Ramos (cell line): ENCODE measurements at regions not wholly inside any gene's neighbourhood (a gene's known extent, or its start where the extent isn't known, plus 50 kb on each side); places are given as distances from the start of the nearest gene placed in this dataset.

Source experiments
- in situ Hi-C: fragments of 300-500 bp; cut with MboI; formaldehyde crosslinking; loops from one replicate; pipeline ENCODE4 v1.14.3; 2022; ENCODE audit warnings: low sequenced_read_pairs; ENCODE audit not compliant: unreplicated experiment

DNA sequence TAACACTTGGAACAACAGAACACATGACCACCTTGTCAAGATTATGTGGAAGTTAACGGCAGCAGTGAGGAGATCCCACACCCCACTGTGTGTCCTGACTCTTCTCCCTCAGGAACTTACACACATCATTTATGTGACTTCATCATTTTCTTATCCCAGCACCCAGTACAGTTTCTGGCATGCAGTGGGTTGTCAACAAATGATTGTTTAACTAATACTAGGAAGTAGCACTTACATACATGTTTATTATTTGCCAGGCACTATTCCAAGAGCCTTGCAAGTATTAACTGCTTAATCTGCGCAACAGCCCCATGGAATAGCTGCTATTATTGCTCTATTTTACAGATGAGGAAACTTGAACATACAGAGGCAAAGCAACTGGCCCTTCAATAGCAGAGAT is 391.5 kb downstream of the TXNL1 start:
- in situ Hi-C loops, result no loop called here

DNA sequence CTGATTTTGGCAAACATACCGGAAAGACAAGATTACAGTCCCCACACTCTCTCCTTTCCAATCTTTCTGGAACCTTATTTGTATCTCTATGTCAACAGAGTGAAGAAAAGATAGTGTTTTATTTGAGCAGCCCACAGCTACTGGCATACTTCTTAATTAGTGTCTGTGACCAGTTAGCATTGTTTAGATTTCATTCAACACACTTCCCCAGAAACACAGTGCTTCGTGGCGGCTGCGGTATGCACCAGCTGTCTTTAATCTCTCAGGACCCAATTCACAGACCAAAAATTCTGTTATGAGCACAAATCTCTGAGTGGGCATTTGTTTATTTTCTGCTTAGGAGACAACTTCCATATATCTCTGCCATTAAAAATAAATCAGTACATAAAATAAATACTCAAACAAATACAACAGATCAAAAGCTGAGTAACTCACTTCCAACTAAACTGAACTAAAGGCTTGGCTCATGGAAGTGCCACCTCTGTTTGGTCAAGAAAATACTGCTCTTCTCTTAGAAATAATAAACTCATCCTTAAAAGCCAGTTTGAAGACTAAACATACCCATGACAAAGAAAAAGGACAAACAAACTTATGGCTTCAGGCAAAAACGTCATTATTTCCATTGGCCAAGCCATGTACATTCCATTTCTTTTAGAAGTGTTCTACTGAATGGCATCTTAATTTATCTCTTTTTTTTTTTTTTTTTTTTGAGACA is 392.4 kb downstream of the TXNL1 start:
- in situ Hi-C loops, result no loop called here

DNA sequence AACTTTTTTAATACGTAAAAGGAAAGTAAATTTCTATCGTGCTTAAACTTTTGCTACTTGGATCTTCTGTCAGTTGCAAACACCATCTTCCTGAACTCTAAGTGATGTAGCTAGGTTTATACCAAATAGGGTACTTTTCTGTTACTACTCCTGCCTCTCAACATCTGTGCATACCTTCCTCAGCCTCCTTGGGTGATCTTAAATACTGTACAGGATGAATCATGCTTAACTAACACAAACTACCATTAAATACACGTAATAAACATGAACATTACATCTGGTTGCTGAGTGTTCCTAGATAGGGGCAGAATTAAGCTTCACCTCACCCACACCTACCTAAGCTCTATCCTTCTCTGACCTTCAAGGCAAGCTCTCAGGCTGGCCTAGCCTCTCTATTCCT is 398.0 kb downstream of the TXNL1 start:
- in situ Hi-C loops, result no loop called here

DNA sequence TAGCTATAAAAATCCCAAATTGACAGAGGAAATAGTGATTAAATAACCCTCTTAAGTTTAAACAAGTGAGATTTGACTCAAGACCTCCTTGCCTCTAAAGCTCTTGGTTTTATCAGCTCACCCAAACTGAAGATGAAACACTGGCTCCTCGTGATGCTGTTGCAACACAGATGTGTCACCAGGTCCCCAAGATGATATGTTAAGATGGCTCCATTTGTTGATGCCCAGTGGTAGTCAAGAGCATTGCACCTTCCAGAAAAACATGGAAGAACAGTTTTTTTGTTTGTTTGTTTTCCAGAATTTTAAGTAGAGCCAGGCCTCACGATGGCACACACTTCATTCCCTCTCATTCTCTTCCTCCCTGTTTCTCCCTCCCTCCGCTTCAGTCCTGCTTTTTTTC is 399.8 kb downstream of the TXNL1 start:
- in situ Hi-C loops, result no loop called here

DNA sequence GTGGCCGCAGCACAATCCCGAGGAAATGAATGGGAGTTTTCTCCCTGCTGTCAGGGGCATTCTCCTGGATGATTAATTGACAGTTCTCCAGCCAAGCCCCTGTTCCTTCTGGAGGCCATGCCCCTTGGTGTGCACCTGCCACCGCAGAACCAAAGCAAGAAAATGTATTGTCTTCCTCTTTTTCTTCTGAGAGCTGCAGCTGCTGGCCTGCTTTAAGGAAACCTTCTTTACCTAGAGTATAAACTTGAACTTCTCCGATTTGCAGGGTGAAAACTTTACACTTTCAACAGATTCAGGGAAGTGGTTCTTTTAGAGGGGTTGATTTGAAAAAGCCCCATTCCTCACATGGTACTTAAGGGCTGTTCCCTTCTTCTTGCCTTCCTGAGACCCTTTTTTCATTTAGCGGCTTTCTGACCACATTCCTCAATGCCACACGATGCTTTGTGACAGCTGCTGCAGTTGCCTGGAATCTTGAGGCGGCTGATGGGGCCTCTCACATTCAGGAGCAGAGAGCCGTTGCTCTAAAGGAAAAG is 402.8 kb downstream of the TXNL1 start:
- in situ Hi-C loops, result no loop called here

DNA sequence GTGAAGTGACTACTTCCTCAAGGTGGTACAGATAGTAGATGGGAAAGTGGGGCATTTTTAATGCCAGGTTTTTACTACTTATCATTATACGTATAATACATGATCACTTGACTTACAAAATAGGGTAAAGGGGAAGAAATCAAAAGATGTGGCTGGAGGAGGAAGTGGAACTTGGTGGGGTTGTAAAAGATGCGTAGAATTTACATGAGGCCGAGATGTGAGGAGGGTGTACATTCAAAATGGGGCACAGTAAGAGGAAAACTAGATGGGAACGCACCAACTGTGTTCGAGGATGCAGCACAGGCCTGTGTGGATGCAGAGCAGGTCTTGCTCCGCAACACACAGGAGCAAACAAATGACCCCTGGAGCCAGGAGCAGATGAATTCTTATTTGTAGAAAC is 403.3 kb downstream of the TXNL1 start:
- in situ Hi-C loops, result no loop called here

DNA sequence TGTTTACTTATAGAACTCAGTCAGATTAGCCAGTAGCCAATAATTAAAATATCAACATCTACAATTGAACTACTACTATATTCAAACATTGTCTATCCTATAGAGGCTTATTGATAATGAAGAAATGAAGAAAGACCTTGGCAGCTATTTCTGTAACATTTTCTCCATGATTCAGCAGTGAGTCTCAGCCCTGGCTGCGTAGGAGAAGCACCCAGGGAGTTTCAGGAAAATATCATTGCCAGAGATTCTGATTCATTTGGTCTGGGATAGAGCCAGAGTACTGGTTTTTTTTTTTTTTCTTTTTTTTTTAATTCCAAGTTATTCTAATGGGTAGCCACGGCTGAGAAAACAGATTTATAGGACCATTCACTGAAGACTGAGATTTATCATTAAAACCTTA is 404.8 kb downstream of the TXNL1 start:
- in situ Hi-C loops, result no loop called here

DNA sequence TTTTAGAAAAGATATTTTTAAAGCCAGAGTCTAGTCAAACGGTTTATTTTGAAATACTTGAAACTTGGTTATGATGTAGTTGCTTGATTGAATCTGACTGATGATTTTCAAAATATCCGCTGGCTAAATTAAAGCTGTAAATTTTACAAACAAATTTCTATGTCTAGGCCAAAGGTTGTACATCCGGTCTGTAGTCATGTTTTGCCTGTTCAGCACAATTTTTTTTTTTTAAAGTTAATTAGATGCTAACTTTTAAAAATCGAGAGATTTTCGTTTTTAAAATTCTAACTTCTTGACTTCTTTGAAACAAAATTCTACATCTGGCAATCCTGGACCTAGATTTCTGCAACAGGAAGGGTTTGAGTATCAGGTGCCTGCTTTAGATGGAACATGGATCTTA is 412.4 kb downstream of the TXNL1 start:
- in situ Hi-C loops, result no loop called here

DNA sequence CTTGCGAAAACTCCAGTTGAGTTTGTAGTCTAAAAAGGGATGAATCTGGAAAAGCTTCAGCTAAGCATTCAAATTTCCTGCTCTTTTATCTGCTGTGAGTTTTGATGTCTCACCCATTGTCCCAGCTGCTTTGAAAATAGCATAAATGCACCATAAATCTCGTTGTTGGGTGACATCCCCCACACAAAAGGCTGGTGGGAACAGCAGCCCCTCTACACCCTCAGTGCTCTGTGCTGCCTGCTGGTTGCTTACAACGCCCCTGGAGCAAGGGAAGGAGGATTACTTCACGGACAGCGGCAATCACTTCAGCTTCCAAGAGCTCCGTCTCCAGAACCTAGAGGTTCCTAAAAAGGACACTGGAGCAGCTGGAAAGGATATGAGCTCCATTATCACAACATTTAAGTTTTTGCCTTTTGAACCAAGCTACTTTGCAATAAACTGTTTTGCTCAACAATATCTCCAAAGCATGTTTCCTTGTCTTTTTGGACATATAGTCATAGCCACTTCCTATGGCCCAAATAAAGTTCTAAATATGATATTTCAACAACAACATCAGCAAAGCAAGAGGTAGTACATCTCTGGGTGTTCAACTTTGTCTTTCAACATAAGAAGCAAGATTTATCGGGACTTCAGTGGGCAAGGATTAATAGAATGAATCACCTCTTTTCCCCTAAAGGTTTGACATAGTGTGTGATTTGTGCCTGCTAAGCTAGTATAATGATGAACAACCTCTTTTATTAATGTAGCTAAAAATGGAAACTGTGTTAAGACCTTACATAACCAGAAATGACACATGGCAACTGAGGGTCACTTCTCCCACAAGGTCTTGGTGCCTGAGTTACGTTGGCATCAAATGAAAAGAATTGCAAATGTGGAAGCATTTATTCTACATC is 413.5 kb downstream of the TXNL1 start:
- in situ Hi-C loops, result no loop called here

DNA sequence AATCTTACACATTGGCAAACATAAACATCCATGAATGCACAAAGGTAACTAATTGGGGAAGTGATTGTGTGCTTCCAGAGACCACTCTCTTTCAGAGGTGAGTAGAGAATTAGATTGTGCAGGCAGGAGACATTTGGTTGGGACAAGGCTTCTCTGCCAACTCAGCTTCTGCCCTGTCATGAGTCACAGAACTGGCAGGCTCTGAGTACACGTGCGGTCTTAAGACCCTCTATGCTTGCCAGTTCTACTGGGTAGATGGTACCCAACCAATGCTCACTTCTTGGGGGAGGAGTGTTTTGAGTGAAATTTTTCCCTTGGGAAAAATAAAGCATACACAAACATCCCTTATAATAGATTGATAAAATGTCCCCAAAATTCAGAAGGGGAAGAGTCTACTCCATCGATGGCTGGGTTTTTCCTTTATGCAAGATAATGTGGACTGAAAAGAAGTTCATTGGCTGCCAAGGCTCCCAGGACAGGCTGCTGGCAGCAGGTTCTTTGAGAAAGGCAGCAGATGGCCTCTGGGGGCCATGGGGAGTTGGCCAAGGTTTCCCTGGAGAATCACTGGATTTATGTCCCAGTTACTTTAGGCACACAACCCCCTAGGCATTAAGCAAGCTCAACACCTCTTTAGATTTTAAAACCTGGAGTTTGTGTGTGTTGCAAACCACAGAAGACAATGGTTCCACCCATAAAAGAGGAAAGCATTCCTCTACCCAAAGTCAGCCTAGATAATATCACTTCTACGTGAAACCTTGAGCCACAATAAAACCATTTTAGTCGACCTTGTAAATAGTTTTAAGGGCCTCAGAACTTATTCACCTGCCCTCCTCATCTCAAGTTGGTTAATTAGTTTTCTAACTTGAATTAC is 417.0 kb downstream of the TXNL1 start:
- in situ Hi-C loops, result no loop called here

DNA sequence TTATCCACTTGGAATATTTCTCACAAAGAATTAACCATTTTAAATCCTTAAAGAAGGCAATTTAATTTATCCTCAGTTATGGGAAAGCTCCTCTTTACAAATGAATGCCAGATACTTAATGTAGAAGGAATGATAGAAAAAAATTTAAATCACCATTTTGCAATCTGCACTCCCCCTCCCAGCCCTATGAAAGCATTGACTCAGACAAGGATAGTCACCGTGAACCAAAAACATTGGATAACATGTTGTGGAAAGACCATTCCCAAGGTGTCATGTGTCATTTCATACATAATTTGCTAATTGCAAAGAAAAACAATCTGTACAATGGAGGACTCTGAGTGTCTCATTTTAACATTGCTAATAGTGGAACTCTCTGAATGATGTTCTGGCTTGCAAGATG is 421.0 kb downstream of the TXNL1 start:
- in situ Hi-C loops, result no loop called here

DNA sequence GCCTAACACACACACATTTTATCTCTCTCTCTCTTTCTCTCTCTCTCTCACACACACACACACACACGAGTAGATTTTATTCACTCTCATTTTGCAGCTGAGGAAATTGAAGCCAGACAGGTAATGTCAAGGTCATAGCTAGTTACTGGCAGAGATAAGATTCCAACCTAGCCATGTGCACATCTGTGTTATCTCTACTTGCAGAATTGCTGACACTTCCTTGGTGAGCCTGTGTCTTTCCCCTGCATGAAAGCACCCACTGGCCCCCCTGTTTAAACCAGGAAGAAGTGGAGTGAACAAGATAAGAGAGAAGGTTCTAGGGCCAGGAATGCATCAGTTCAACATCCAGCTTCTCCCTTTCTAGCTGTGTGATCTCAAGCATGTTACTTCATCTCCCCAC is 423.7 kb downstream of the TXNL1 start:
- in situ Hi-C loops, result no loop called here

DNA sequence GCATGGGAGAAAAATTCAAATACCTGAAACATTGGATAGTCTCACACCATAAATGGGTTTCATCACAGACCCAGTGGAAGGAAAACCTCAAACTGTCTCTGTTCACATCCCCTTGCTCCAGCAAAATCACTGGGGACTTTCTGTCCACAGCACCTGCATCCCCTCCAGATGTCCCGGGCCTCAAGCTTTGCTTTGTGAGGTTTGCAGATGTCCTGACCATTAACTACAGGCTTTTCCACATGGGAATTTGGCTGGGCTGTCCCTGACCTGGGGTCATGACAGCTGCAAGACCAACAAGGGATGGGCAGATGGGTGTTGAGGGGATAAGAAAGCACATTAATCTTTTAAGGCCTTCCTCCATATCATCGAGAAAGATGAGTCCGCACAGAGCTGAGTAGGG is 427.9 kb downstream of the TXNL1 start:
- in situ Hi-C loops, result no loop called here

DNA sequence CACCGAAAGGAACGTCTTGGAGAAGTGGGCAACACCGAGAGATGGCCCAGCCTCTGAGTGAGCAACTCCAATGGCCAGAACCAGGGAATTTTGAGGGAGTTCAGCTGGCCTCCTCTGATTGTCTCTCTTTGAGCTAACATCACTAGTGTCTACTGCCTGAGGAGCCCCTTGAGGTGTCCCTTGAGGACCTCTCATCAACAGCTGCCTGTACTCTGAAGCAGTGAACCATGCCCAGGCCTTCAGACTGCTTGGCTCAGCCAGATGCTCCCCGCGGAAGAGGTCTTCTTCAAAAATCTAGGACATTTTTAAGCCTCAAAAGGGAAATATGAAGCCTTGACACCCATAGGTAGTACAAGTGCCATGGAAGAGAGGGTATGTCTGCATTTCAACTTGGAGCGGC is 430.4 kb downstream of the TXNL1 start:
- in situ Hi-C loops, result no loop called here

DNA sequence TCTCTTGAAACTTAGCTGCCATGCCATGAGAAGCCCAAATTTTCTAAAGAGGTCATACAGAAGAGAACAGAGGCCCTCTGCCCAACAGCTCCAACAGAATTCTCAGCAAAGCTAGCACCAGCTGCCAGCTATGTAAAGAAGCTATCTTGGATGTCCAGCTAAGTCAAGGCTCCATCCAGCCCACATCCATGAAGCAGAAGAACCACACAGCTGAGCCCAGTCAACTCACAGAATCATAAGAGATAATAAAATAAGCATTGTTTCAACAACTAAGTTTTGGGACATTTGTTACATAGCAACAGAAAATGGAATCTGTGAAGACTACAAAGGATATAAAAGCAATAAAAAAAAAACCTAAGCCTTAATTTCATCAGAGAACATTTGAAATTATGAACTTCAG is 434.3 kb downstream of the TXNL1 start:
- in situ Hi-C loops, result no loop called here

DNA sequence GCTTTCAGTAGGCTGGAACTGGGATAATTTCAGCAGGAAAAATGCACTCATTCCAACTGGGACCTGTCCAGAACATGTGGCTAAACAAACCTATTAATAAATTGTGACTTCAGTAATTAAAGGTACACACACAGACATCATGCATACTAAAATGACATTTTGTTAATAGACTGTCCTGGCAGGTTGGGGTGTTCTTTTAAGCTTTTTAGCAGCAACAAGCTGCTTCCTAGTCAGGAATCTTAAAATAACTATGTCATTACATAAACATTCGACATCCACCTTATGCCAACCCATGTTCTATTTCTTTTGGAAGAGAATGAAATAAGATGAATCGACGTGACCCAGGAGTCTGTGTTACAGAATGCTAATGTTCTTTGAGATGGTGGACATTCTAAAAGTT is 435.7 kb downstream of the TXNL1 start:
- in situ Hi-C loops, result no loop called here

DNA sequence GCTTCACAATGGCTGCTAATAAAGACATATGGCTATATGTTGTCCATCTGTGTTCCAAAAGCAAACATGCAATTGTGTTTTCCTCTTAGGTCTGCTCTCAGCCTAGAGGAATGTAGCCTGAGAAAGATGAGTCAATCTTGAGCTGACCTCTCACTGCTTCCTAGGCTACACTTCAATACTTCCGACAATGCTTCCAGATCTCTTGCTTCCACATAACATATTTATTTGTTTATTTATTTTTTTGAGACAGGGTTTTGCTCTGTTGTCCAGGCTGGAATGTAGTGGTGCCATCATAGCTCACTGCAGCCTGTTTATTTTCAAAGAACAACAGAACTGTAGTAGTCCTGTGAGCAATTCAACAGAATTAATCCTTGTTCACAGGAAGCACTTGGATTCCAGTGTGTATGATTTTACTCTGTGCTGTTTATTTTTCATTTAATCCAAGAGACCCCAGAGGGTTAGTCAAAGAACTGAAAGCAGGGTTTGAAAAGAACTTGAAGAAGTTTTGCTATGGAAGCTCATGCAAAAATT is 437.9 kb downstream of the TXNL1 start:
- in situ Hi-C loops, result no loop called here

DNA sequence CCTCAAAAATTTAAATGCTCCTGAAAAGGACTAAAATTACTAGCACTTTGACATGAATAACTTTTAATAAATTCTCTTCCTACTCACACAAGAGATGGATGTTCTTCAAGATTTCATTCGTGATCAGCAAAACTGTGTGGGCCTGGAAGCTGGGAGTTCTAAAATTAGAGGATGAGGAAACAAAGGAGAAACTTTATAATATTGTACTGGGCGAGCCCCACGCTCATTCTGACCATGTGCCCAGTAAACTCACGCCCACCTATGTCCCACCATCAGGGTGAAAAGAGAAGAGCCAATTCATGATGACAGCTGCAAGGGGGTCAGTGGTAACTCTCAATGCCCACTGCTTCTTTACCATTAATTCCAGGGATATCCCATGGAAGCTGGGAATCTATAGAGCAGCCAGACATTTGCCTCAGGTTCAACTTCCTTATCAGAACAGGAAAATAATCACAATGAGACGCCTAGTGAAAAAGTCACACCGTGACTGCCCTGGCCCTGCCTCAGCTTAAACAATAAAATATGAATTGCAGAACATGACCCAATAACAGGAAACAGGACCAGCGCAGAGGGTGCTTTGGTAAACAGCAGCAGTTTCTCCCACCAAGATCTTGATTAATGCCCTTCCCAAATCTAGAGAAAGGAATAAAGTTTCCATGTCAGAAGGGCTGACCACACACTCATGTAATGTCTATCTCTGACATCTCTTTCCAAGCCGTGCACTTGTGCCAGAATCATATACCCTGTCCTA is 438.6 kb downstream of the TXNL1 start:
- in situ Hi-C loops, result no loop called here

DNA sequence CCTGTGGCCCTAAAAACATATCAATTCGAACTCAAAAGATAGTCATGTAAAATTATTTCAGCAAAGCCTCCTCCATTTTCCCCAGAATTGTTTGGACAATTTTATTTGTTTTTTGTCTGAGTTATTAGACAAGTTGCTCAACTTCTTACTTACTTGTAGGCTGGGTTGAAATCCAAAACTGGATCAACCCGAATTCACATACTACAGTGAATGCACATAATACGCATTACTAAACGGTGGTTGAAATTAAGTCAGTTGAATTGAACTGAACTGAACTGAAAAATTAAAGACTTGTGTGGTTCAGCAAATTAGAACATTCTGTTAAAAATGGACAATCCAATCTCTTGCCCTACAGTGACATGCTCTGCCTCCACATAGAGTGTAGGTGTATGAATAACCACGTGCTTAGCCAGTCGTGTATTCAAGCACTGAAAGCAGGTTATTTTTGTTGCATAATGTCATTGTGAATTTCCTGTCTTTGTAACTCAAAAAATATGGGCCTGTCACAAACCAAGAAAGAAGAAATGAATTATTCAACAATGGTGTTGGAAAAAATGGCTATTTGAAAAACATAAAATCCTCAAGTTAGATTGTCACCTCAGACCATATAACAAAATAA is 441.0 kb downstream of the TXNL1 start:
- in situ Hi-C loops, result no loop called here
